ENCODE measurements at regions not wholly inside any gene's neighbourhood (a gene's known extent, or its start where the extent isn't known, plus 50 kb on each side); places are given as distances from the start of the nearest gene placed in this dataset.

- DNase-seq (ENCODE audit: low read depth in 2 of 2) = peak in 1 of 2 donors; percentile 87
These were observed 195.7 kb downstream of the KLF12 start for GRCh38 chr13:73938372-73939070.

- no peak for DNase-seq (ENCODE audit: low read depth in 2 of 2)
These were observed 196.8 kb downstream of the KLF12 start for GRCh38 chr13:73937441-73937840.

DNA sequence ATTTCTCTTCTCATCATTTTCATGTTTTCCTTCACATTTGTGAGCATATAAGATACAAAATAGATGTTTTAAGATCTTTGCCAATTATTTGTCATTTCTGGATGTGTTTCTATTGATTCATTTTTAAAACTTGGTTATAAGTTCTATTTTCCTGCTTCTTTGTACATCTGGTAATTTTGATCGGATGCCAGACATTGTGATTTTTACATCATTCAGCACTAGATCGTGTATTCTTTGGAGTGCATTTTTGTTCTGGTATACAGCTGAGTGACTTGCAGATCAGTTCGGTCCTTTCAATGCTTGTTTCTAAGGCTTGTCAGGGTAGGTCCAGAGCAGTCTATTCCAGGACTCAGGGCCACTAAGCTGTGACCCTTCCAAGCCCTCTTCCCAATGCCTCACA is 198.2 kb downstream of the KLF12 start:
- DNase-seq (ENCODE audit: low read depth in 2 of 2) = peak in 1 of 2 donors; percentile 8

GRCh38 chr13:73934771-73935170 is 199.4 kb downstream of the KLF12 start:
- DNase-seq (ENCODE audit: low read depth in 2 of 2) = no peak

GRCh38 chr13:73934215-73934641 is 200.0 kb downstream of the KLF12 start:
- DNase-seq (ENCODE audit: low read depth in 2 of 2) = peak in 1 of 2 donors; percentile 21

DNA sequence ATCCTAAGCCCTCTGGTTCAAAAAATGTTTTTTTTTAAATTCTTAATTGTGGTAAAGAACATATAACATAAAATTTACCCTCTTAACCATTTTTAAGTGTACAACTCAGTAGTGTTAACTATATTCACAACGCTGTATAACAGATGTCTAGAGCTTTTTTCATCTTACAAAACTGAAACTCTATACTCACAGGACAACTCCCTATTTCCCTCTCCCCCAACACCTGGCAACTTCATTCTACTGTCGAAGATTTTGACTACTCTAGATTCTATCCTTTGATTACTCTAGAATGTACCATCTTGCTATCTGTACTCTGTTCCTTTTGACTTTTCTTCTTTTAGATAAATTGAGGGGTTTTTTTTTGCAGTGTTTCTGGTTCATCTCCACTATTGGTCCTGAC is 200.4 kb downstream of the KLF12 start:
- no peak for DNase-seq (ENCODE audit: low read depth in 2 of 2)

DNA sequence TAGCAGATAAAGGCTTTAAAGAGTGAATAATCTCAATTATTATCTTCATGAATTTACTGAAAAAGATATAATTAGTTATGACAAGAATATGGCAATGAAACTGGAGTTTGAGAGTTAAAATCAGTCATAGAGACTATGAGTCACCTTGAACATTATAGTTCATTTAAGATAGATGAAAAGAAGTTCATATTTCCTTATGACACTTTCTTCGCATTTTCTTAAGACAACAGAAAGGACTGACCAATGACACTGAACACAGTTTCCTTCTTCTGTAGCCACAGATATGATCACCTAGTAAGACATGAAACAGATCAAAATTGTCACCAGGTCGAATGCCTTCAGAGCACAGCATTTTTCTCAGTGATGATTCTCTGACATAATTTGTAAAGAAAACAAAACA is 202.1 kb downstream of the KLF12 start:
- no peak for DNase-seq (ENCODE audit: low read depth in 2 of 2)

DNA sequence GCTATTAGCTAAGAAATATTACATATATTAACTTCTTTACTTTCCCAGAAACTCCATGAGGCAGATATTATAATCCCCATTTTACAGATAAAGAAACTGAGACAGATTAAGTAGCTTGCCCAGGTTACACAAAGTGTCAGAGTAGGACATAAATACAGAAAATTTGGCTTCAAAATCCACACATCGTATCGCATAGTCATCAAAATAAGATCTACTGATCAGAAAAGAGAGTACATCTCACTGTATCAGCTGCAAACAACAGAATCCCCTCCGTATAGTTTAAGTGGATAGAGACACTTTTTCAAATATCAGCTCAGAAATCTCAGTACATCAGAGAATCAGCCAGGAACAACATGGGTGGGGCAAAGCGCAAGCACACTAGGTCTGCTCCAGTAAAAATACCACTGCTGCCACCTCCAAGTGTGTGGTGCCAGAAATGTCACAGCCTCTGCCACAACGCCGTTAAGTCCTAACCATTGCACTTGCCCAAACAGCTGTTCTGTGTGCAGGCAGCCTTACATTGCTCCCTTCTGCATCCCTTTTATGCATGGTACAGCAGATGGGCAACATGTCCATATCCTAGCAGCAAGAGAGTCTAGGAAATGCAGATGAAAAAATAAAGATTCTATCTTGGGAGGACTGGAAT is 204.8 kb downstream of the KLF12 start:
- no peak for DNase-seq (ENCODE audit: low read depth in 2 of 2)

GRCh38 chr13:73924607-73925006 is 209.6 kb downstream of the KLF12 start:
- no peak for DNase-seq (ENCODE audit: low read depth in 2 of 2)

DNA sequence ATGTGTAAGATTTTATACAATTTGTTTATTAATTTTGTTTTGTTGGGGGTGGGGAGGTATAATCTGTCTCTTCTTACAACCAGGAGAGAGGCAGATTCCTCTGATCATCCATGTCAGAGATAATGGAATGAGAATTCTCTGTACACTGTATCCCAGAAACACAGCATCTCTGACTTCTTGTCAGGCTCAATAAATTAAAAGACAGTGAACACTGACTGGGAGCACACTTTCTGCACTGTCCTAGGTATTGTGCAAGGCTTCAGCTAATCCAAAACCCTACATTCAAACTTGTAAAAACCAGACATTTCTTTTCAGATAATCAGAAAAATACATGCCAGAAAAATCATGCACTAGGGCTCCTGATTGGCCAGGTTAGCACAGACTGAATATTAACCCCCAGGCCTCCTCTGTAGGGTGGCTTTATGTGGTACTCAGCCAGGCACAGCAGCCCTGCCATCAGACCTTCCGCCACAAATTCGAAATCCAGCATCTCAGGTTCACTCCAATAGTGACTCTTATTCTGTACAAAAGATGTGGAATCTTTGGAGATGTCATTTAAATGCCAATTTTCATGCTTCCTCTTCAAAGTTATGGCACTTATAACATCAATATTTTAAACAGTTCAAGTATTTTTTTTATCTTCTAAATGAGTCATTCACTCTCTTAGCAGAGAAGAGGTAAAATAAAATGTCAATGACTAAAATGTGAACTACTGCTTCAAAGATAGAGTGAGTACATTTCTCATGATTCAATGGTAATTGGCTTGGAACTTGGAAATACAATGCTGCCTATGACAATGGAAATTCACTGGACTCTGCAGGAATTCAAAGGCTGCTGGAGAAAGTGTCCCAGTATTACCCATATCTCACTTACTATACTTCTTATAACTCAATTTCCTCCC is 211.5 kb downstream of the KLF12 start:
- DNase-seq (ENCODE audit: low read depth in 2 of 2) = no peak

DNA sequence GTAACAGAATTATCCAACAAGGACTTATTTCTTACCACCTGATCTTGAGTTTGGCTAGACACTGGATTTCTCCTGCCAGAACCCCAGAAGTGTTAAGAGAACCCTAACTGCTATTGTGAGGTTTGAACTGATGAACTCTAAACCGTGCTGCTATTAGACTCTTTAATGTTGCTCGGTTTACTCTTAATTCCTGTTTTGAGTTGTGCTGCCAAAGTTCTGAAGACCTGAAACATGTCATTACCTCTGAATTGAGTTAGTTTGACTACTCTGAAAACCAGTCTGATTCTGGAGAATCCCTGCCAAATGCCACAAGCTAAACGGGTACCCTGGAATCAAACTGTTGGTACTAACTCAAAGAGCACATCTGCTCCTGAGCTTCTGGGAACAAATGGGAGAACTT is 215.5 kb downstream of the KLF12 start:
- no peak for DNase-seq (ENCODE audit: low read depth in 2 of 2)

GRCh38 chr13:73913751-73914518 is 220.3 kb downstream of the KLF12 start:
- DNase-seq (ENCODE audit: low read depth in 2 of 2) = no peak

DNA sequence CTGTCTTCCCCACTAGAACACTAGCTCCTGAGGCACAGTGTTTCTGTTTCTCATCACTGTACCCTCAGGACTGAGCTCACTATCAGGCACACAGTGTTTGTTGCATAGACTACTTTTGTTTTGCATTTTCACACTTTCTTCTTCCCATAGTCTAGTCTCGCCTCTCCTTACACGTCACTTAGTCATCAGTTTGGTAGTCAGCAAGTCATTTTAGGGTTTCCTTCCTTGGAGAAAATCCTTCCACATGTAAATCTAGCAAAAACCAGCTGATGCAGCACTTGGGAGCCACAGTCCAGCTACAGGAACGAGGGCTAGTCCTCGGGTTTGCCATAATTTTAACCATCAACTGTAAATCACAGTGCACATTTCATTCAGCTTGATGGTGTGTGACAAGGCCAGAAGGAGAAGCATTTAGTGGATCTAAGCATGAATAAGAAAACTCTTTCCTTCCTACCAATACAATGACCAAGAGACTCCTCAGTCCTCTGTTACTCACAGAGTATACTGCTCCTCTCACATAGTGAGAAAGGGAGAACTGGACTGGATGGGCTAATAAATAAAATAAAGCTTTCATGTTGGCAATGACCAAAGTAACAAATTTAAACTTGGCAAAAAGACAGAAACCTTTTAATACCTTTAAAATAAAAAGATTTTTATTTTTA is 221.0 kb downstream of the KLF12 start:
- peak in 1 of 2 donors; percentile 53 for DNase-seq (ENCODE audit: low read depth in 2 of 2)

DNA sequence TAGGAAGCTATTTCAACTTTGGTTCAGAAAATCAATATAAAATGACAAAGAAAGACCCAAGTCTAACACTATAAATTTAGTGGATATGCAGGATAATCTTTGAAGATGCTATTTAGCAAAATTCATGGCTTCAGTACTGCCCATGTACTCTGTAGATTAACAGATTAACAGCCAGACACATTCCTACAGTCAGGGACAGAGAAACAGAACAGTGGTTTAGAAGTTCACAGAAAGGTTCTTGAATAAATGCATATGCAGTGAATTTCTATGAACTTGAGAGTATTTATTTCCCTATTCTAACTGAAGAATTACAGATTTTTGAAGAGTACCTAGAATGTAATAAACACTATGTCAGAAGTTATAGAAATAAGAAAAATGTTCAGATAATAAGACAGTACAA is 222.8 kb downstream of the KLF12 start:
- no peak for DNase-seq (ENCODE audit: low read depth in 2 of 2)

GRCh38 chr13:73910733-73911132 is 223.5 kb downstream of the KLF12 start:
- no peak for DNase-seq (ENCODE audit: low read depth in 2 of 2)

GRCh38 chr13:73908809-73909208 is 225.4 kb downstream of the KLF12 start:
- no peak for DNase-seq (ENCODE audit: low read depth in 2 of 2)

DNA sequence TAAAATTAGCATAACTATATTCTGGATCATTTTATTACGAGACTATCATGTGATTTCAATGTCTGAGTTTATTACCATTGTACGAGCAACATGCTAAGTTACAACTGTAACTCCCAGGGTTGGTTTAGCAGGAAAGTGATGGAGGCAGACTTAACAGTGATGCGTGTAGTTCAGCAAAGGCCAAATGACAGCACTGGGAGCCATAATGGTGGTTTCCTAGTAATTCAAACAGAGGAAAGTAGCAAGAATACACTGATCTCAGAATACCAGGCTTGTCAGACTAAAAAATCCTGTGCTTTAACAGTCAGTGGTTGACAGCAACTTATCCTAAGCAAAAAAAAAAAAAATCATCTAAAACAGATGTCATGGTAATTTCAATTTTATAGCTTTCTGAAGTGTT is 229.6 kb downstream of the KLF12 start:
- DNase-seq (ENCODE audit: low read depth in 2 of 2) = no peak

- no peak for DNase-seq (ENCODE audit: low read depth in 2 of 2)
These were observed 230.6 kb downstream of the KLF12 start for GRCh38 chr13:73903561-73903960.

GRCh38 chr13:73902847-73903246 is 231.4 kb downstream of the KLF12 start:
- no peak for DNase-seq (ENCODE audit: low read depth in 2 of 2)

GRCh38 chr13:73902296-73902695 is 231.9 kb downstream of the KLF12 start:
- DNase-seq (ENCODE audit: low read depth in 2 of 2) = peak in 1 of 2 donors; percentile 40

Measured in lung microvascular endothelial cell (primary cell).